Mesendoderm (in vitro differentiated cells): ENCODE measurements at regions not wholly inside any gene's neighbourhood (a gene's known extent, or its start where the extent isn't known, plus 50 kb on each side); places are given as distances from the start of the nearest gene placed in this dataset.

Experiments
- DNase-seq: peaks from one replicate; pipeline ENCODE4 v3.0.0; 2013
- H2AK5ac ChIP-seq: 2 replicates; pipeline ENCODE4 v1.6.1; 2013; ENCODE audit warnings: low read length, inconsistent platforms
- H2BK120ac ChIP-seq: 2 replicates; pipeline ENCODE4 v1.6.1; 2013; ENCODE audit warnings: low read depth, mild to moderate bottlenecking, low read length, moderate library complexity, mixed read lengths
- H2BK15ac ChIP-seq: replicated peaks from 2 replicates; pipeline ENCODE4 v1.6.1; 2013; ENCODE audit warnings: low read depth, mild to moderate bottlenecking, moderate library complexity
- H2BK5ac ChIP-seq: 2 replicates; pipeline ENCODE4 v1.6.1; 2013; ENCODE audit warnings: low read length, inconsistent platforms
- H3K18ac ChIP-seq: 2 replicates; pipeline ENCODE4 v1.6.1; 2013; ENCODE audit warnings: mild to moderate bottlenecking, low read length, mixed read lengths
- H3K23ac ChIP-seq: one replicate; pipeline ENCODE4 v1.6.1; 2013; ENCODE audit warnings: low read length
- H3K27ac ChIP-seq: 2 replicates; pipeline ENCODE4 v1.5.1; 2013; ENCODE audit warnings: low read depth, mild to moderate bottlenecking, inconsistent platforms, low read length, moderate library complexity
- H3K27me3 ChIP-seq: 2 replicates; pipeline ENCODE4 v1.6.1; 2013; ENCODE audit warnings: low read length, control low read depth, mild to moderate bottlenecking, inconsistent platforms; ENCODE audit not compliant: insufficient read depth, poor library complexity
- H3K36me3 ChIP-seq: 2 replicates; pipeline ENCODE4 v1.6.1; 2013; ENCODE audit warnings: low read length, inconsistent platforms; ENCODE audit not compliant: control insufficient read depth, insufficient read depth
- H3K4ac ChIP-seq: one replicate; pipeline ENCODE4 v1.6.1; 2013; ENCODE audit warnings: low read depth, mild to moderate bottlenecking, low read length, moderate library complexity
- H3K4me1 ChIP-seq: 2 replicates; pipeline ENCODE4 v1.6.1; 2013; ENCODE audit warnings: low read depth, low read length, inconsistent platforms; ENCODE audit not compliant: control insufficient read depth
- H3K4me2 ChIP-seq: 2 replicates; pipeline ENCODE4 v1.6.1; 2013; ENCODE audit warnings: low read length
- H3K4me3 ChIP-seq: 2 replicates; pipeline ENCODE4 v1.5.1; 2013; ENCODE audit warnings: mild to moderate bottlenecking, low read length
- H3K56ac ChIP-seq: one replicate; pipeline ENCODE4 v1.6.1; 2013; ENCODE audit warnings: low read length
- H3K79me1 ChIP-seq: 2 replicates; pipeline ENCODE4 v1.6.1; 2013; ENCODE audit warnings: low read length, inconsistent platforms
- H3K79me2 ChIP-seq: 2 replicates; pipeline ENCODE4 v1.6.1; 2013; ENCODE audit warnings: mild to moderate bottlenecking, low read length; ENCODE audit not compliant: control insufficient read depth, insufficient read depth
- H3K9ac ChIP-seq: 2 replicates; pipeline ENCODE4 v1.6.1; 2013; ENCODE audit warnings: low read length, inconsistent platforms
- H4K5ac ChIP-seq: one replicate; pipeline ENCODE4 v1.6.1; 2013; ENCODE audit warnings: low read length
- H4K8ac ChIP-seq: one replicate; pipeline ENCODE4 v1.6.1; 2013; ENCODE audit warnings: low read depth, mild to moderate bottlenecking, control low read depth, low read length, moderate library complexity
- WGBS: extraction: QIAGEN DNeasy Blood & Tissue Kit; methylation state at CpG from one replicate; pipeline ENCODE4 v1.1.7; 2013; ENCODE audit warnings: low lambda C conversion rate, missing lambda C conversion rate; ENCODE audit not compliant: insufficient coverage; ENCODE audit errors: extremely low coverage; 5-methylcytosine and 5-hydroxymethylcytosine counted together

DNA sequence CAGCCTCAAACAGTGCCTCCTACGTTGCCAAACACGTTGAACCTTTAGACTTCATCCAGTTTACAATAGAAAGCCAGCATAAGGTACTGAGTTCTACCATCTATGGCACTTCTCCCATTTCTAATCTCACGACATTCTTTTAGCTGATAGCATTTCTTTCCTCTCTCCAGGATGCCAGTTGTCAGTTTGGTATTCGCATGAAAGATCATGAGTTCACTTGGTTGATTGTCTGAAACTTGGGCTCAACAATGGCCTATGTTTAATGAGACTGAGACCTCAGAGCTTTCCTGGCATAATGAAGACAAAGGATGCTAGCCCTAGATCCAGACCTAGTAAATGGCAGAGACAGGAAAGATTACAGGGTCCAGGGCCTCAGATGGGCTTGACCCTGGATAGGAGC lies 69.2 kb upstream of the SPRY1 start:
- Histone ChIP-seq H2BK5ac (no peak overlapping the region), H2AK5ac (no peak overlapping the region), H3K27ac (no peak overlapping the region), H3K4me2 (no peak overlapping the region), H3K4me3 (no peak overlapping the region), H3K79me1 (no peaks in the 10 kb centered on the region), H3K4me1 (peaks cover 2% of the 10 kb centered on the region), H3K23ac (no peak overlapping the region), H4K5ac (no peak overlapping the region), H3K27me3 (no peaks in the 10 kb centered on the region), H3K4ac (no peak overlapping the region), H4K8ac (no peak overlapping the region), H2BK120ac (no peak overlapping the region), H3K56ac (no peak overlapping the region), H2BK15ac (no peak overlapping the region), H3K79me2 (no peaks in the 10 kb centered on the region), H3K9ac (no peak overlapping the region), H3K18ac (peak overlapping the region; percentile 41), H3K36me3 (no peaks in the 10 kb centered on the region)
- WGBS = no CpG with 5 or more reads among the region's 4 CpGs
- DNase-seq = peak; percentile 82

DNA sequence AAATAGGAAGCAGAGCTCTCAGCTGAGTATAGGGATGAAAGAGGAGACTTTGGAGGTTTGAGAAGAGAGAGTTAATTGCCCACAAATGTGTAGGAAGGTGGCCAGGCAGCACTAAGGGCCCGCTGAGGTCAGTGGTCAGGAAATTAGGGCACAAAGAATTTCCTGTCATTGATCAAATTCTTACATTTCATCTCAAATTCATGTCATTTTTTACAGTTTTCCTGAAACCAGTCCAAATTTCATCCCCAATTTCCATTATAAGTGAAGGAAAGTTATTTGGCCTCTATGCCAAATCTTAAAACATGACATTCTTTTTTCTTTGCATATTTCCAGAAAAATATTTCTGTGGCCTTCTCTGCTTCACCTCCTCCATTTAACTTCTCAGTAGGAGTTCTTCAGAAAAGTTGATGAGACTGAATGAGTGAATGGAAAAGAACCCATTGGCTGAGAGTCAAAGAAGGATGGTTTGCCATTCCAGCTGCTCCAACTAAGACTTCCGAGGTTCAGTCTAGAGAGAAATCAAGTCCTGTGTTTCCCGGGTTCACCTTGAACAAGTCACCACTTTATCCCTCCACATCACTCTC lies 68.7 kb upstream of the SPRY1 start:
- peak overlapping the region; percentile 41 for H3K18ac ChIP-seq
- WGBS = no CpG with 5 or more reads among the region's 3 CpGs
- H3K27me3 ChIP-seq = no peaks in the 10 kb centered on the region
- no peaks in the 10 kb centered on the region for H3K79me1 ChIP-seq
- no peak overlapping the region for H2BK120ac ChIP-seq
- no peak overlapping the region for H3K4me2 ChIP-seq
- H3K36me3 ChIP-seq = no peaks in the 10 kb centered on the region
- H3K56ac ChIP-seq = no peak overlapping the region
- no peak overlapping the region for H3K4me3 ChIP-seq
- H2BK15ac ChIP-seq = no peak overlapping the region
- H3K4me1 ChIP-seq = peaks cover 2% of the 10 kb centered on the region
- H4K5ac ChIP-seq = no peak overlapping the region
- no peak overlapping the region for H3K27ac ChIP-seq
- no peak overlapping the region for H2BK5ac ChIP-seq
- no peak overlapping the region for H3K4ac ChIP-seq
- H3K79me2 ChIP-seq = no peaks in the 10 kb centered on the region
- DNase-seq = no peak
- H4K8ac ChIP-seq = no peak overlapping the region
- H3K23ac ChIP-seq = no peak overlapping the region
- no peak overlapping the region for H2AK5ac ChIP-seq
- no peak overlapping the region for H3K9ac ChIP-seq

DNA sequence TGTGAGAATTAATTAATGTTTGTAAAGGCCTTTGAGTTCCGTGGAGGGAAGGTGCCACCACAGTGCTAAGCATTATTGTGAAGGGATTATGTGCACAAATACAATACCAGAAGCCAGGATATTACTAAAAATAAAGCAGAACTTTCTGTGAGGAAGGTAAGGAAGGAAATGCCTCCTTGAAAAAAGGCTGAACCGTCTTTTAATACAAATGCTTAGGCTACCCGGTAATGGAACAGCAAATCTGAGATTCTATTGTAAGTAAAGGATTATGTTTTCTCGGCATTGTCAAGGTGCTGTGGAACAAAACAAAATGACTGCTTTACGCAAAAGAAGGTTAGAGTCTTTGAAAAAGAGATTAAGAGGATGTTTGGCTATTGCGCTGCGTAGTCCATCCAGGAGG lies 57.9 kb upstream of the SPRY1 start:
- no peaks in the 10 kb centered on the region for H3K27me3 ChIP-seq
- no peak overlapping the region for H3K4me2 ChIP-seq
- H3K9ac ChIP-seq = no peak overlapping the region
- no peak overlapping the region for H3K18ac ChIP-seq
- H3K4me3 ChIP-seq = no peak overlapping the region
- no peak overlapping the region for H3K56ac ChIP-seq
- DNase-seq = no peak
- no peak overlapping the region for H2BK5ac ChIP-seq
- no peak overlapping the region for H4K8ac ChIP-seq
- H3K4ac ChIP-seq = no peak overlapping the region
- no CpG with 5 or more reads among the region's 7 CpGs for WGBS
- no peaks in the 10 kb centered on the region for H3K36me3 ChIP-seq
- no peak overlapping the region for H3K27ac ChIP-seq
- H3K79me2 ChIP-seq = no peaks in the 10 kb centered on the region
- H2BK120ac ChIP-seq = no peak overlapping the region
- no peaks in the 10 kb centered on the region for H3K4me1 ChIP-seq
- no peak overlapping the region for H2BK15ac ChIP-seq
- no peak overlapping the region for H4K5ac ChIP-seq
- no peak overlapping the region for H2AK5ac ChIP-seq
- no peak overlapping the region for H3K23ac ChIP-seq
- H3K79me1 ChIP-seq = no peaks in the 10 kb centered on the region

DNA sequence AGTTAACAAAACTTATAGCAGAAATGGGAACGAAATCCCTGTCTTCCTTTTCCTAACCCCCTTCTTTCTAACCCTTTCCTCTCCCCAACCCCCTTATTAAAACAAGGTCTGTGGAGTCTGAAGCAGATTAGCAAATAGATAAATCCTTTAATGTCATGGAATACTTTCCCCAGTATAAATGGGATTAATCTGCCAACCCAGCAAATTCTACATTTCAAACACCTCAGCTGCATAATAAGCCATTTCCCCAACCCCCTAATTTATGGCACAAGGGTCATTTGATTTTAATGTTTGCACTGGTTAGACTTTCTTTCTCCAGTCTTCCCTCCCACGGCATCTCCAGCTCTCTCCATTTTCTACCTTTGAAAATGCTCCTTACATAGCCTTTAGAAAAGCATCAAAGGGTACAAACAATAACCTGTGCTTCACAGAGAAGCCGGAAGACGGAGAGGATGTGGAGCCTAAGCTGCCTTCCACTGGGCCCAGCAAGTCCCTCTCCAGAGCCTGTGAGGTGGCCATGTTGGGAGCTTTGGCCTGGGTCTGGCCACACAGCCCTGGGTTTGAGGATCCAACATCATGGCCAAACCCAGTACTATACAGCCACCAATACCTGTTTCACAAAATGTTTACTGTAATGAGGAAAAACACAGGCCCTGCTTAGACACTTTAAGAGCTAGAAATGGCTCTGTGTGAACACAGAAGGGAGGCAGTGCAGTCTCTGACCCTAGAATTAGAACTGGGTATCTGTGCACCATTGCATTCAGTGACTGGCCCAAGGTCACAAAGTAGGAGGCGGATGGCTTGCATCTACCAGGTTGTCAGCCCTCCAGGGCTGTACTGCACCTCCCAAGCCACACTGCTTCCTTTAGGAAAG lies 56.9 kb upstream of the SPRY1 start:
- H3K27me3 ChIP-seq = no peaks in the 10 kb centered on the region
- H3K79me2 ChIP-seq = no peaks in the 10 kb centered on the region
- no peak overlapping the region for H3K4me3 ChIP-seq
- H3K4me2 ChIP-seq = no peak overlapping the region
- no peak overlapping the region for H2BK5ac ChIP-seq
- H3K4ac ChIP-seq = no peak overlapping the region
- no peak overlapping the region for H2BK15ac ChIP-seq
- no peak overlapping the region for H3K9ac ChIP-seq
- H2BK120ac ChIP-seq = no peak overlapping the region
- no peak overlapping the region for H4K8ac ChIP-seq
- H3K18ac ChIP-seq = no peak overlapping the region
- no CpG with 5 or more reads among the region's 5 CpGs for WGBS
- H3K36me3 ChIP-seq = no peaks in the 10 kb centered on the region
- no peaks in the 10 kb centered on the region for H3K4me1 ChIP-seq
- no peak overlapping the region for H3K23ac ChIP-seq
- H2AK5ac ChIP-seq = no peak overlapping the region
- no peak for DNase-seq
- H3K56ac ChIP-seq = no peak overlapping the region
- no peak overlapping the region for H3K27ac ChIP-seq
- no peaks in the 10 kb centered on the region for H3K79me1 ChIP-seq
- no peak overlapping the region for H4K5ac ChIP-seq

DNA sequence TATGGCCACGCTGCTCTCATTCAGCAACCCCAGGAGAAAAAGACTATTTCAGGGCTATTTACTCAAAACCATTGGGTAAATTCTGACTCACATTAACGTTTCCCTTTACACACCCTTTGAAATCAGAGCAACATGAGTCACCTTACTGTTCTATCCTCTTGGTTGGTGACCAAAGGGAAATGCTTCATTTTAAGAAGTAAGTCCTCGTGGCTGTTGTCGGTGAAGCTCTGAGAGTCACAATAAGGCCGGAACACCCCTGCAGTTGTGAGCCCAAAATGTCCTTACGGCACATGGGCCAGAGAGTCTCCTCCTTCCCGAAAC lies 56.3 kb upstream of the SPRY1 start:
- no peak overlapping the region for H3K18ac ChIP-seq
- H4K5ac ChIP-seq = no peak overlapping the region
- no peak overlapping the region for H2AK5ac ChIP-seq
- H3K4me3 ChIP-seq = no peak overlapping the region
- H3K4me1 ChIP-seq = no peaks in the 10 kb centered on the region
- no peaks in the 10 kb centered on the region for H3K79me1 ChIP-seq
- no peak overlapping the region for H2BK5ac ChIP-seq
- DNase-seq = no peak
- no peak overlapping the region for H2BK15ac ChIP-seq
- no peaks in the 10 kb centered on the region for H3K36me3 ChIP-seq
- no peaks in the 10 kb centered on the region for H3K27me3 ChIP-seq
- H4K8ac ChIP-seq = no peak overlapping the region
- no peak overlapping the region for H3K56ac ChIP-seq
- no peak overlapping the region for H3K4ac ChIP-seq
- no peak overlapping the region for H3K9ac ChIP-seq
- WGBS = no CpG with 5 or more reads among the region's 7 CpGs
- H3K23ac ChIP-seq = no peak overlapping the region
- no peak overlapping the region for H3K27ac ChIP-seq
- H3K4me2 ChIP-seq = no peak overlapping the region
- no peaks in the 10 kb centered on the region for H3K79me2 ChIP-seq
- no peak overlapping the region for H2BK120ac ChIP-seq
